CD4-positive, alpha-beta T cell treated with Interleukin-6 for 4 hours (primary cell): ENCODE measurements at regions not wholly inside any gene's neighbourhood (a gene's known extent, or its start where the extent isn't known, plus 50 kb on each side); places are given as distances from the start of the nearest gene placed in this dataset.

Experiments
- DNase-seq: peaks from one replicate; pipeline ENCODE4 v3.0.0-alpha.2; 2020; ENCODE audit warnings: mixed read lengths

- DNase-seq, result no peak
Measured at GRCh38 chr2:57990118-57990725, 56.4 kb upstream of the VRK2 start.
